SK-N-MC (cell line): ENCODE measurements at regions not wholly inside any gene's neighbourhood (a gene's known extent, or its start where the extent isn't known, plus 50 kb on each side); places are given as distances from the start of the nearest gene placed in this dataset.

ENCODE experiments used
- EZH2 ChIP-seq: fragments of 200-600 bp; sonication (generic); IDR thresholded peaks from one replicate; pipeline ENCODE4 v1.6.1; 2017; ENCODE audit warnings: antibody characterized with exemption
- FOXP2 ChIP-seq: optimal IDR thresholded peaks from 2 replicates; pipeline ENCODE3; 2011; ENCODE audit warnings: mild to moderate bottlenecking, moderate library complexity; ENCODE audit not compliant: insufficient read depth; ENCODE audit errors: extremely low read length, control extremely low read depth
- POLR2AphosphoS5 ChIP-seq: IDR thresholded peaks from 2 replicates; pipeline ENCODE4 v1.6.1; 2012; ENCODE audit warnings: mild to moderate bottlenecking, low read depth, low read length, borderline replicate concordance

GRCh38 chr9:2247340-2247739 lies 232.2 kb downstream of the SMARCA2 start:
- TF ChIP-seq POLR2AphosphoS5 (no peak), EZH2 (no peak), FOXP2 (no peak)
